ENCODE measurements at regions not wholly inside any gene's neighbourhood (a gene's known extent, or its start where the extent isn't known, plus 50 kb on each side); places are given as distances from the start of the nearest gene placed in this dataset.

GRCh38 chr20:39106791-39107190 lies 144.6 kb downstream of the DHX35 start:
- intact Hi-C loops (cut with micrococcal nuclease), result no loop called here

GRCh38 chr20:39105551-39105950 lies 143.4 kb downstream of the DHX35 start:
- ChIA-PET CTCF (interaction anchor here (1.7 kb wide), 1 partner anchor 56 kb away, joined by 6 read pairs; no protein-coding TSS in a partner anchor), POLR2A (no interaction called here)
- TF ChIP-seq, protein P1, sequence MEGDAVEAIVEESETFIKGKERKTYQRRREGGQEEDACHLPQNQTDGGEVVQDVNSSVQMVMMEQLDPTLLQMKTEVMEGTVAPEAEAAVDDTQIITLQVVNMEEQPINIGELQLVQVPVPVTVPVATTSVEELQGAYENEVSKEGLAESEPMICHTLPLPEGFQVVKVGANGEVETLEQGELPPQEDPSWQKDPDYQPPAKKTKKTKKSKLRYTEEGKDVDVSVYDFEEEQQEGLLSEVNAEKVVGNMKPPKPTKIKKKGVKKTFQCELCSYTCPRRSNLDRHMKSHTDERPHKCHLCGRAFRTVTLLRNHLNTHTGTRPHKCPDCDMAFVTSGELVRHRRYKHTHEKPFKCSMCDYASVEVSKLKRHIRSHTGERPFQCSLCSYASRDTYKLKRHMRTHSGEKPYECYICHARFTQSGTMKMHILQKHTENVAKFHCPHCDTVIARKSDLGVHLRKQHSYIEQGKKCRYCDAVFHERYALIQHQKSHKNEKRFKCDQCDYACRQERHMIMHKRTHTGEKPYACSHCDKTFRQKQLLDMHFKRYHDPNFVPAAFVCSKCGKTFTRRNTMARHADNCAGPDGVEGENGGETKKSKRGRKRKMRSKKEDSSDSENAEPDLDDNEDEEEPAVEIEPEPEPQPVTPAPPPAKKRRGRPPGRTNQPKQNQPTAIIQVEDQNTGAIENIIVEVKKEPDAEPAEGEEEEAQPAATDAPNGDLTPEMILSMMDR (IDR thresholded peaks at IDR 0.05), result no peak
- no peak overlapping the region for H3K27ac Mint-ChIP-seq
- DNase-seq, result peak; percentile 8
- ATAC-seq, result no peak
- H3K27me3 Mint-ChIP-seq, result peaks cover 25% of the 10 kb centered on the region
- no peaks in the 10 kb centered on the region for H3K36me3 Mint-ChIP-seq (ENCODE audit: low read depth)
- H3K4me3 Mint-ChIP-seq, result no peak overlapping the region
- H3K9me3 Mint-ChIP-seq, result peaks cover 4% of the 10 kb centered on the region
- intact Hi-C loops (cut with micrococcal nuclease), result no loop called here
- H3K4me1 Mint-ChIP-seq (ENCODE audit: low read depth), result no peaks in the 10 kb centered on the region

More at GRCh38 chr20:39106791-39107190, 144.6 kb downstream of the DHX35 start:
- ATAC-seq (no peak), DNase-seq (no peak)
- TF ChIP-seq, protein P1 (IDR thresholded peaks at IDR 0.05), result no peak
- Mint-ChIP-seq H3K36me3 (ENCODE audit: low read depth) (no peaks in the 10 kb centered on the region), H3K4me1 (ENCODE audit: low read depth) (no peaks in the 10 kb centered on the region), H3K27ac (no peak overlapping the region), H3K27me3 (peaks cover 29% of the 10 kb centered on the region), H3K9me3 (peaks cover 4% of the 10 kb centered on the region), H3K4me3 (no peak overlapping the region)
- POLR2A ChIA-PET, result interaction anchor here (0.7 kb wide), 1 partner anchor 20 kb away, joined by 3 read pairs; no protein-coding TSS in a partner anchor
- CTCF ChIA-PET, result interaction anchor here (1.7 kb wide), 1 partner anchor 57 kb away, joined by 6 read pairs; no protein-coding TSS in a partner anchor

- no peak overlapping the region for H3K4me3 Mint-ChIP-seq
- H3K27ac Mint-ChIP-seq, result no peak overlapping the region
- TF ChIP-seq, protein P1 (IDR thresholded peaks at IDR 0.05), result no peak
- H3K27me3 Mint-ChIP-seq, result peaks cover 23% of the 10 kb centered on the region
- intact Hi-C loops (cut with micrococcal nuclease), result no loop called here
- H3K4me1 Mint-ChIP-seq (ENCODE audit: low read depth), result no peaks in the 10 kb centered on the region
- CTCF ChIA-PET, result interaction anchor here (1.3 to 2.7 kb wide), 2 partner anchors 23 to 53 kb away, joined by 4 to 8 read pairs; no protein-coding TSS in a partner anchor
- POLR2A ChIA-PET, result no interaction called here
- ATAC-seq, result no peak
- H3K36me3 Mint-ChIP-seq (ENCODE audit: low read depth), result no peaks in the 10 kb centered on the region
- no peak for DNase-seq
- peaks cover 4% of the 10 kb centered on the region for H3K9me3 Mint-ChIP-seq
Observed at GRCh38 chr20:39103732-39104131, 141.6 kb downstream of the DHX35 start.

DNA sequence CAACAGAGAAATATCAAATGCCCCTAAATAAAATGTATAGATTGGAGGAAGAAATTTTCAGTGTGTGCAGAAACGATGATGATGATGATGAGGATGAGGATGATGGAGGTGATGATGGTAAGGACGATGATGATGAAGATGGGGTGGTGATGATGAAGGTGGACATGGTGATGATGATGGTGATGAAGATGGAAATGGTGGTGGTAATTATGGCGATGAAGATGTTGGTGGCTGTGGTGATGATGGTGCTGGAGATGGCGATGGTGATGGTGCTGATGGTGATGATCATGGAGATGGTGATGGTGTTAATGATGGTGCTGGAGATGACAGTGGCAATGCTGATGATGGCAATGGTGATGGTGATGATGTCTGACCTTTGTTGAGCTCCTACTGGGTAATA lies 141.2 kb downstream of the DHX35 start:
- intact Hi-C loops (cut with micrococcal nuclease), result no loop called here
- H3K27me3 Mint-ChIP-seq, result peaks cover 23% of the 10 kb centered on the region
- H3K27ac Mint-ChIP-seq, result no peak overlapping the region
- no peak overlapping the region for H3K4me3 Mint-ChIP-seq
- no peaks in the 10 kb centered on the region for H3K4me1 Mint-ChIP-seq (ENCODE audit: low read depth)
- POLR2A ChIA-PET, result no interaction called here
- H3K9me3 Mint-ChIP-seq, result peaks cover 4% of the 10 kb centered on the region
- H3K36me3 Mint-ChIP-seq (ENCODE audit: low read depth), result no peaks in the 10 kb centered on the region
- ATAC-seq (no peak), DNase-seq (no peak)
- TF ChIP-seq, protein P1 (IDR thresholded peaks at IDR 0.05), result no peak
- CTCF ChIA-PET, result interaction anchor here (1.3 to 2.7 kb wide), 2 partner anchors 22 to 53 kb away, joined by 4 to 8 read pairs; no protein-coding TSS in a partner anchor

DNA sequence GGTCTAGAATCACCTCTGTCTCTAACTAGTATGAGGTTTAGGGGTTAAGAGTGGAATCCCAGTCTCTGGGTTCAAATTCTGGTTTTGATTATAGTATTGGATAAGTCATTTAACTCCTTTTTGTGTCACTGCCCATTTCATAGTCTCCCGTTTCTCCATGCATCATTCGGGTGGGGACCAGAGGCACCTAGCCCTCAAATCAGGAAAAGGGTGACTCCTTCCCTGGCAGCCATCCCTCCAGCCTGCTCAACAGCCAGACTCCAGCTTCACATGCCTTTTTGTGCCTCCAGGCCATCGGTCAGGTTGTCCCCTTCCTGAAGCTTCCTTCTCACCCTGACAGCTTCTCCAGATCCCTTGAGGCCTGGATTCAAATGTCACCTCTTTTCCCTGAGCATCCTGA lies 139.8 kb downstream of the DHX35 start:
- no peak for ATAC-seq
- CTCF ChIA-PET, result no interaction called here
- H3K4me1 Mint-ChIP-seq (ENCODE audit: low read depth), result no peaks in the 10 kb centered on the region
- H3K27me3 Mint-ChIP-seq, result peaks cover 19% of the 10 kb centered on the region
- H3K4me3 Mint-ChIP-seq, result no peak overlapping the region
- H3K27ac Mint-ChIP-seq, result no peak overlapping the region
- TF ChIP-seq, protein P1 (IDR thresholded peaks at IDR 0.05), result no peak
- POLR2A ChIA-PET, result no interaction called here
- intact Hi-C loops (cut with micrococcal nuclease), result no loop called here
- peaks cover 4% of the 10 kb centered on the region for H3K9me3 Mint-ChIP-seq
- DNase-seq, result no peak
- H3K36me3 Mint-ChIP-seq (ENCODE audit: low read depth), result no peaks in the 10 kb centered on the region

Measured in activated CD8-positive, alpha-beta T cell treated with anti-CD3 and anti-CD28 coated beads for 36 hours (primary cell).